ENCODE measurements at regions not wholly inside any gene's neighbourhood (a gene's known extent, or its start where the extent isn't known, plus 50 kb on each side); places are given as distances from the start of the nearest gene placed in this dataset.

DNA sequence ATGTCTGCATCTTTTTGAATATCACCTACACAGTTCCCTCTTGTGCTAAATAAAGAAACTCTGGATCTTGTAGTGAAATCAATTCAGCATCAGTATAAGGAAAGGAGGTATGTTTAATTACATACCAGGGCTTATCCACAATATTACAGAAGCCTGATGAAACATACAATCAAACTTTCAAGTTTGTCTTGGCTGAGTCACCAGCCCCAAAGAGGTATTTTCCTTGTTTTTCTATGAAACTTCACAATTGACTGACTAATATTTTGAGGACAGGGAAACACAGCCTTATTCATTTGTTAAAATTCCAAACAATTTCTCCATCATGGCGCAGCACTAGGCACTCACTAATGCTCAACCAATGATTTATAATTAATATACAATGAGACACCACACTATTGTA lies 952.4 kb downstream of the PCDH17 start:
- no peak overlapping the region for H3K14ac ChIP-seq (ENCODE audit: insufficient read depth, low read length)
- H3K4me1 Mint-ChIP-seq = peaks cover 2 to 3% of the 10 kb centered on the region in 2 experiments
- H3T11ph ChIP-seq (ENCODE audit: low read length) = no peak overlapping the region
- H2AK5ac ChIP-seq (ENCODE audit: insufficient read length, low read length) = no peak overlapping the region
- H3K27me3 ChIP-seq (ENCODE audit: insufficient read depth, low read length) = no peaks in the 10 kb centered on the region
- no CpG with 5 or more reads among the region's 1 CpG for WGBS (ENCODE audit: extremely low coverage, insufficient read length, low lambda C conversion rate)
- no peak overlapping the region for H2AFZ ChIP-seq (ENCODE audit: low read length)
- no peaks in the 10 kb centered on the region for H3K79me2 ChIP-seq (ENCODE audit: insufficient read depth, low read length)
- TF ChIP-seq, protein P1, sequence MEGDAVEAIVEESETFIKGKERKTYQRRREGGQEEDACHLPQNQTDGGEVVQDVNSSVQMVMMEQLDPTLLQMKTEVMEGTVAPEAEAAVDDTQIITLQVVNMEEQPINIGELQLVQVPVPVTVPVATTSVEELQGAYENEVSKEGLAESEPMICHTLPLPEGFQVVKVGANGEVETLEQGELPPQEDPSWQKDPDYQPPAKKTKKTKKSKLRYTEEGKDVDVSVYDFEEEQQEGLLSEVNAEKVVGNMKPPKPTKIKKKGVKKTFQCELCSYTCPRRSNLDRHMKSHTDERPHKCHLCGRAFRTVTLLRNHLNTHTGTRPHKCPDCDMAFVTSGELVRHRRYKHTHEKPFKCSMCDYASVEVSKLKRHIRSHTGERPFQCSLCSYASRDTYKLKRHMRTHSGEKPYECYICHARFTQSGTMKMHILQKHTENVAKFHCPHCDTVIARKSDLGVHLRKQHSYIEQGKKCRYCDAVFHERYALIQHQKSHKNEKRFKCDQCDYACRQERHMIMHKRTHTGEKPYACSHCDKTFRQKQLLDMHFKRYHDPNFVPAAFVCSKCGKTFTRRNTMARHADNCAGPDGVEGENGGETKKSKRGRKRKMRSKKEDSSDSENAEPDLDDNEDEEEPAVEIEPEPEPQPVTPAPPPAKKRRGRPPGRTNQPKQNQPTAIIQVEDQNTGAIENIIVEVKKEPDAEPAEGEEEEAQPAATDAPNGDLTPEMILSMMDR (conservative IDR thresholded peaks at IDR 0.05) = no peak
- no peaks in the 10 kb centered on the region for H3K36me3 Mint-ChIP-seq (ENCODE audit: insufficient read depth in 1 of 3, low read depth in 3 of 3)
- no peak overlapping the region for H2BK5ac ChIP-seq (ENCODE audit: insufficient read length, low read length)
- H2BK120ac ChIP-seq (ENCODE audit: low read depth, low read length, poor library complexity, severe bottlenecking) = no peak overlapping the region
- H3K79me1 ChIP-seq (ENCODE audit: insufficient read depth, low read depth, low read length, poor library complexity, severe bottlenecking) = no peaks in the 10 kb centered on the region
- no peak overlapping the region for H4K8ac ChIP-seq (replicated peaks; ENCODE audit: insufficient read length, low read depth, low read length)
- no peak overlapping the region for H3K56ac ChIP-seq (ENCODE audit: insufficient read length, low read depth, low read length)
- no peak overlapping the region for H3K27ac Mint-ChIP-seq
- H2BK12ac ChIP-seq (ENCODE audit: insufficient read length, low read depth, low read length) = no peak overlapping the region
- no peak overlapping the region for H3K23ac ChIP-seq (ENCODE audit: insufficient read length, low read depth, low read length)
- no peaks in the 10 kb centered on the region for H3K4me1 ChIP-seq (ENCODE audit: insufficient read depth, low read length)
- no peak overlapping the region for H2BK20ac ChIP-seq (ENCODE audit: low read depth, low read length, poor library complexity, severe bottlenecking)
- no peaks in the 10 kb centered on the region for H3K23me2 ChIP-seq (ENCODE audit: insufficient read length, low read depth, low read length, poor library complexity, severe bottlenecking)
- H3K4me2 ChIP-seq (ENCODE audit: insufficient read depth, insufficient read length, low read length) = no peak overlapping the region
- no peak overlapping the region for H3K18ac ChIP-seq (ENCODE audit: insufficient read length, low read depth, low read length)
- H3K9me3 ChIP-seq (ENCODE audit: control insufficient read depth, low read depth, low read length) = no peaks in the 10 kb centered on the region
- H3K4ac ChIP-seq (ENCODE audit: low read depth, low read length) = no peak overlapping the region
- no peak overlapping the region for H4K91ac ChIP-seq (ENCODE audit: insufficient read length, low read depth, low read length)
- no peak for DNase-seq
- no peak overlapping the region for H3K9ac ChIP-seq (ENCODE audit: extremely low read depth, insufficient read length, low read length)
- H3K9me3 Mint-ChIP-seq = no peaks in the 10 kb centered on the region; a peak in 1 of 5 replicates
- H4K20me1 ChIP-seq (ENCODE audit: control insufficient read depth, insufficient read depth, insufficient read length) = no peaks in the 10 kb centered on the region
- no peak overlapping the region for H3K4me3 Mint-ChIP-seq
- H3K27ac ChIP-seq (ENCODE audit: insufficient read length, low read depth, low read length) = no peak overlapping the region
- no peaks in the 10 kb centered on the region for H3K27me3 Mint-ChIP-seq (ENCODE audit: low read depth)
- H2BK15ac ChIP-seq (ENCODE audit: low read depth, low read length) = no peak overlapping the region
- no peak overlapping the region for H4K5ac ChIP-seq (ENCODE audit: insufficient read length, low read depth, low read length)
